ENCODE measurements at regions not wholly inside any gene's neighbourhood (a gene's known extent, or its start where the extent isn't known, plus 50 kb on each side); places are given as distances from the start of the nearest gene placed in this dataset.

- DNase-seq (ENCODE audit: low read depth) = no peak
Observed at GRCh38 chr17:73724341-73724740, 80.1 kb upstream of the SDK2 start.

GRCh38 chr17:73724990-73725389 lies 80.7 kb upstream of the SDK2 start:
- DNase-seq (ENCODE audit: low read depth) = no peak

GRCh38 chr17:73725794-73726515 lies 81.7 kb upstream of the SDK2 start:
- DNase-seq (ENCODE audit: low read depth) = no peak

GRCh38 chr17:73727941-73728340 lies 83.7 kb upstream of the SDK2 start:
- DNase-seq (ENCODE audit: low read depth) = no peak

GRCh38 chr17:73729101-73729500 lies 84.9 kb upstream of the SDK2 start:
- DNase-seq (ENCODE audit: low read depth) = no peak

- DNase-seq (ENCODE audit: low read depth) = no peak
Observed at GRCh38 chr17:73731733-73732132, 87.5 kb upstream of the SDK2 start.

- no peak for DNase-seq (ENCODE audit: low read depth)
Observed at GRCh38 chr17:73733517-73733916, 89.3 kb upstream of the SDK2 start.

GRCh38 chr17:73735245-73735644 lies 91.0 kb upstream of the SDK2 start:
- DNase-seq (ENCODE audit: low read depth) = no peak

GRCh38 chr17:73738751-73739575 lies 94.7 kb upstream of the SDK2 start:
- DNase-seq (ENCODE audit: low read depth) = no peak

GRCh38 chr17:73740370-73740769 lies 96.1 kb upstream of the SDK2 start:
- DNase-seq (ENCODE audit: low read depth) = no peak

GRCh38 chr17:73742948-73743381 lies 98.7 kb upstream of the SDK2 start:
- no peak for DNase-seq (ENCODE audit: low read depth)

- no peak for DNase-seq (ENCODE audit: low read depth)
Observed at GRCh38 chr17:73743518-73744201, 99.4 kb upstream of the SDK2 start.

- no peak for DNase-seq (ENCODE audit: low read depth)
Observed at GRCh38 chr17:73744411-73744810, 100.2 kb upstream of the SDK2 start.

- no peak for DNase-seq (ENCODE audit: low read depth)
Observed at GRCh38 chr17:73746314-73747073, 102.2 kb upstream of the SDK2 start.

- DNase-seq (ENCODE audit: low read depth) = no peak
Observed at GRCh38 chr17:73747221-73748002, 103.2 kb upstream of the SDK2 start.

- no peak for DNase-seq (ENCODE audit: low read depth)
Observed at GRCh38 chr17:73748508-73748907, 104.3 kb upstream of the SDK2 start.

GRCh38 chr17:73749337-73749823 lies 105.1 kb upstream of the SDK2 start:
- DNase-seq (ENCODE audit: low read depth) = no peak

GRCh38 chr17:73749928-73750605 lies 105.8 kb upstream of the SDK2 start:
- no peak for DNase-seq (ENCODE audit: low read depth)

- no peak for DNase-seq (ENCODE audit: low read depth)
Observed at GRCh38 chr17:73750975-73751374, 106.7 kb upstream of the SDK2 start.

- no peak for DNase-seq (ENCODE audit: low read depth)
Observed at GRCh38 chr17:73753751-73754496, 109.7 kb upstream of the SDK2 start.

Data from stimulated activated CD8-positive, alpha-beta memory T cell treated with anti-CD3 and anti-CD28 coated beads, Interleukin-4, amount 100 ng/mL, for 24 hours (primary cell).